Activated naive CD8-positive, alpha-beta T cell treated with anti-CD3 and anti-CD28 coated beads, Interleukin-2, amount 10 ng/mL, durations not matched to agents 7 days and 5 days (primary cell): ENCODE measurements at regions not wholly inside any gene's neighbourhood (a gene's known extent, or its start where the extent isn't known, plus 50 kb on each side); places are given as distances from the start of the nearest gene placed in this dataset.

ENCODE experiments used
- ATAC-seq: fragments of 150-1000 bp; cut with Tn5 transposase; one replicate; pipeline ENCODE4 v1.10.0; 2021; ENCODE audit warnings: low read depth, moderate library complexity
- POLR2A ChIA-PET: fragments of 350-600 bp; sonication (Branson Sonifier 250); formaldehyde crosslinking; loops from one replicate; lab custom pipeline; 2021; ENCODE audit warnings: antibody characterized with exemption; lab: Charles Lee
- DNase-seq: peaks from one replicate; pipeline ENCODE4 v3.0.0; 2021
- H3K27ac Mint-ChIP-seq: one replicate; pipeline ENCODE4 v1.8.0; 2022; ENCODE audit warnings: mild to moderate bottlenecking, mixed read lengths
- H3K27me3 Mint-ChIP-seq: one replicate; pipeline ENCODE4 v1.8.0; 2022; ENCODE audit warnings: mild to moderate bottlenecking, moderate library complexity, mixed read lengths
- H3K36me3 Mint-ChIP-seq: one replicate; pipeline ENCODE4 v1.8.0; 2021; ENCODE audit warnings: mild to moderate bottlenecking, mixed read lengths
- H3K4me1 Mint-ChIP-seq: one replicate; pipeline ENCODE4 v1.8.0; 2021; ENCODE audit warnings: mixed read lengths
- H3K4me3 Mint-ChIP-seq: one replicate; pipeline ENCODE4 v1.8.0; 2022; ENCODE audit warnings: mild to moderate bottlenecking, moderate library complexity, mixed read lengths
- H3K9me3 Mint-ChIP-seq: one replicate; pipeline ENCODE4 v1.8.0; 2021; ENCODE audit warnings: mixed read lengths

DNA sequence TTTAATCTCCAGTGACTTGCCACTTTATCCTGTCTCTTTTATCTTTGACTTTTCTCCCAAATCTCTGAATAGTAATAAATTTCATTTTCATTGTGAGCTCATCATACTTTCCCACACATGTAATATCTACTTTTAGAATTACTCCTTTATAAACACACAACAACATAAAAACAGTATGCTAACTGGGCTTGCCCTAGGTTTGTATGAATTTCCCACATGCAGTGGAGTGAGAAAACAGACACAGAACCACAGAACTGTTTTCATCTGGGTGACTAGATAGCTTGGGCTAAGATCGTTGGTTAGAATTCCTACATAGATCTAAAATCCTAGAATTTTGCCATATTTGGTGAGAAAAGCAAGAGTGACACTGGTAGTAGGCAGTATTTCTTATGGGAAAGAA lies 409.5 kb downstream of the SPRY1 start:
- no peaks in the 10 kb centered on the region for H3K4me1 Mint-ChIP-seq
- H3K36me3 Mint-ChIP-seq: no peaks in the 10 kb centered on the region
- H3K4me3 Mint-ChIP-seq: no peak overlapping the region
- no peak for DNase-seq
- no peaks in the 10 kb centered on the region for H3K9me3 Mint-ChIP-seq
- ATAC-seq: no peak
- H3K27ac Mint-ChIP-seq: no peak overlapping the region
- peaks cover 13% of the 10 kb centered on the region for H3K27me3 Mint-ChIP-seq
- POLR2A ChIA-PET: no interaction called here

DNA sequence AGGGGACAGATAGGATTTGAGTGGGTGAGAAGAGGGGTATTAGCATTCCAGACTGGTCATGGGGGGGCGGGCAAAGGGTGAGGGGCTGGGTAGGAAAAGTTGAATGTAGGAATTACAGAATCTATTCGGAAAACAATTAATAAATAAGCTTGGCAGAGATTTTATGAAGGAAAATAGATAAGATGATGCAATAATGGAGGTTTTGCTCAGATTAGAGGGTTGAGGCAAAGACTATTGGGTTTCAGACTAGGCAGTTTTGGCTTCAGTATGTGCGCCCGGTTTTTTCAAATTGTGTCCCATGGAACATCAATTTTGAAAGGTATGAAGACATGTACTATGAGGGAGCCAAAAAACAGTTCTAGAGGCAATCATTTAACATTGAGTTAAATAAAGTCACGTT lies 410.6 kb downstream of the SPRY1 start:
- DNase-seq (no peak), ATAC-seq (no peak)
- no peaks in the 10 kb centered on the region for H3K36me3 Mint-ChIP-seq
- H3K4me1 Mint-ChIP-seq: no peaks in the 10 kb centered on the region
- H3K4me3 Mint-ChIP-seq: no peak overlapping the region
- POLR2A ChIA-PET: no interaction called here
- H3K9me3 Mint-ChIP-seq: no peaks in the 10 kb centered on the region
- H3K27me3 Mint-ChIP-seq: peaks cover 19% of the 10 kb centered on the region
- H3K27ac Mint-ChIP-seq: no peak overlapping the region

DNA sequence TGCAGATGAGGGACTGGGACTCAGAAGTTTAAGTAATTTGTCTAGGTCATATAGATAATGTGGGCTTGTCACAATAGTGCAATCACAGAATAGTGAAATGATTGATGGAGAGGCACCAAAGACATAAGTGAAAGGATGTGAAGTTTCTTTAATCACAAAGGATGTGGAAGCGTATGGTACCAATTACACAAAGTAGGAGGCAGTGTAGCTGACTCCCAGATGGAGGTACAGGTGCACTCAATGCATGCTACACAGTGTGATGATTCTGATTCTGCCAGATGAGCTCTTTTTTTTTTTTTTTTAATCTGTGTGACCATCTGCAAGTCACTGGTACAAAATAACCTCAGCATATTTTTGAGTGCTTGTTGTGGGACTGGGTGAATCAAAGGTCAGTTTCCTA lies 411.3 kb downstream of the SPRY1 start:
- no peaks in the 10 kb centered on the region for H3K36me3 Mint-ChIP-seq

DNA sequence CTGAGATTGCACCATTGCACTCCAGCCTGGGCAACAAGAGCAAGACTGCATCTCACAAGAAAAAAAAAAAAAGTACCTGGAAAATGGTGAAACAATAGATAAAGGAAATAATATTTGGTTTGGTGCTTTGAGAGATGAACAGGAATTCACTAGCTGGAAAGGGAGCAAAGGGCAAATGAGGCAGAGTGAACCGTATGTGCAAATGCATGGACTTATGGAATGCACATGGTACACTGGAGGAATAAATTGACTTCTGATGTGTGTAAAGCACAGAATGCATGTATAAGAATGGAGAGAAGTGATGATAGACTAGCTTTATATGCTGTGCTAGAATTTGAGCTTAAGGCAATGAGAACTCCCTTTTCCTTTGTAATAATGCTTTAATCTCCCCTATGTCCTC lies 413.3 kb downstream of the SPRY1 start:
- POLR2A ChIA-PET: no interaction called here
- Mint-ChIP-seq H3K27ac (no peak overlapping the region), H3K9me3 (no peaks in the 10 kb centered on the region), H3K4me3 (no peak overlapping the region), H3K36me3 (no peaks in the 10 kb centered on the region), H3K4me1 (no peaks in the 10 kb centered on the region), H3K27me3 (peaks cover 12% of the 10 kb centered on the region)
- ATAC-seq: no peak
- DNase-seq: no peak

More for the DNA sequence above, 411.3 kb downstream of the SPRY1 start:
- Mint-ChIP-seq H3K9me3 (no peaks in the 10 kb centered on the region), H3K27ac (no peak overlapping the region), H3K4me1 (no peaks in the 10 kb centered on the region), H3K27me3 (peaks cover 16% of the 10 kb centered on the region), H3K4me3 (no peak overlapping the region)
- ATAC-seq (no peak), DNase-seq (no peak)
- POLR2A ChIA-PET: no interaction called here

DNA sequence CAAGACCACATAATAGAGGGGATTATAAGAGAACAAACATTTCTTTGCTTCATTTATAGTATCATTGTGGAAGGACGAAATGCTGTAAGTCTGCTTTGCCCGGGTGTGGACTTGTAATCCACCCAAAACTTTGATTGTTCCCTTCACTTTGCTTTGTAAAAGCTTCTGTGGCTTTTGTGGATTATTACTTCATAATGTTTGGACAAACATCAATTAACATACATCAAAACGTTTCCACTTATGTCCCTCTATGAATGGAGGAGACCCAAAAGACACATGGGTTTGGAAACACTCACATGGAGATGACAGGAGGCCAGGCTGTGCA lies 415.4 kb downstream of the SPRY1 start:
- no peak overlapping the region for H3K27ac Mint-ChIP-seq
- H3K9me3 Mint-ChIP-seq: no peaks in the 10 kb centered on the region
- ATAC-seq: no peak
- no peaks in the 10 kb centered on the region for H3K36me3 Mint-ChIP-seq
- POLR2A ChIA-PET: no interaction called here
- H3K27me3 Mint-ChIP-seq: peaks cover 9% of the 10 kb centered on the region
- H3K4me1 Mint-ChIP-seq: no peaks in the 10 kb centered on the region
- no peak overlapping the region for H3K4me3 Mint-ChIP-seq
- no peak for DNase-seq

DNA sequence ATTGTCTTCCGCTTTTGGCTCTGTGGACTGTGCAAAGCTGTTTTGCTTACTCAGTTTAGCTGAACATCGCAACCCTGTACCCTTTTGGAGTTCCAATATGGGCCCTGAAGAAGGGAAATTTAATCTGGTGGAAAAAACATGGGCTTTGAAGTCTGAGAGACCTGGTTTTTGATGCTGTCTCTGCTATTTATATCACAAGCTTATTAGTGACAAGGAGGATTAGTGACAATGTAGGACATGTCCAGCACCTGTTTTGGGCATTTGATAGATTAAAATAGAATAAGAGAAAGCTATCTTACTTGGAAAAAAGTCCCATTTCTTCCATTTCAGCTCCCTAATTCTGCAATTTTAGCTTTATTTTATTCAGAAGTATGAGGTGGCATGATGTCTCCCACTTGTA lies 417.3 kb downstream of the SPRY1 start:
- Mint-ChIP-seq H3K9me3 (no peaks in the 10 kb centered on the region), H3K36me3 (no peaks in the 10 kb centered on the region), H3K27ac (no peak overlapping the region), H3K27me3 (peaks cover 6% of the 10 kb centered on the region), H3K4me1 (no peaks in the 10 kb centered on the region), H3K4me3 (no peak overlapping the region)
- POLR2A ChIA-PET: no interaction called here
- ATAC-seq (no peak), DNase-seq (no peak)

DNA sequence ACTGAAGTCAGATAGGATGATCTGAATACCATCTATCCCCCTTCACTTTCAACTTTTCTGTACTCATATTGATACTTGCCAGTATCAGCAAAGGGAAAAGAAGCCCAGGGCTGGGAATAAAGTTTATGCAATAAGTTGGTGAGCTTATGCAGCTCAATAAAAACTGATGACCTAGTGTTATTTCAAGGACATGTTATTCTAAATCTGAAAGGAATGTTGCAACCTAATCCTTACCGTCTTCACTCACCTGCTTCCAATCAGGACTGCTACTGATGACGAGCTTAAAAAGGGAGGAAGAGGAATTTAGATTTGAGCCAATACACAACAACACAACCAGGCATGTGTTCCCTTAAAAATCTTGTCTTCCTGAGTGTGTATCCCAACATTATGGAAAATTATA lies 419.9 kb downstream of the SPRY1 start:
- ATAC-seq (no peak), DNase-seq (no peak)
- Mint-ChIP-seq H3K4me3 (no peak overlapping the region), H3K27me3 (peaks cover 3% of the 10 kb centered on the region), H3K27ac (no peak overlapping the region), H3K4me1 (no peaks in the 10 kb centered on the region), H3K36me3 (no peaks in the 10 kb centered on the region), H3K9me3 (no peaks in the 10 kb centered on the region)
- POLR2A ChIA-PET: no interaction called here

DNA sequence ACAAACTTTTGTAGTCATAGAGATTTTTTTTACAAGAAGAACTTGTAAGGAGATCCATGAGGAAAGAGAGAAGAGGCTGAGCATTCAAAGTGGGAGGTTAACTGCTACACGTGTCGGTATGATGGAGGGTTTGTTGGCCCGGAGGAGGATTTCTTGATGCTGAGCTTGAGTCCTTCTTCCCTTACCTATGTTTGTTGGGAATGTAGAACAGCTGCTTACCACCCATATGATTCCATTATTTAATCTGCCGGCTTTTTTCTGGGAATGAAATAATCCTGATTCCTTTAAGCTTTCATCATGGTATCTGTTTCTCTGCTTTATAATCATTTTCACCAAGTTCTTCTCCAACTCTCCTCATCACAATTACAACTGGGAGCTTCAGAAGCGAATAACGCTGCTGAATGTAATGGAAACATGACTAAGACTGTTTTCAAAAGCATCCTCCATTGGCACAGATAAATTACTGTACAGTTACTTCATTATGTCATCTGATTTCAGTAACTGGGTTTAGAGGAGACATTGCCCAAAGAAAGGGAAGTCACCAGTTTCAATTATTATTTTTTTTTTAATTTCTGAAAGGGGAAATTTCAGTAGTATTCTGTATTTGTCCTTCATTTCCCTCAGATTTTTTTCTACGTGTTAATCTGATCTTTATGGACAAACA lies 420.6 kb downstream of the SPRY1 start:
- POLR2A ChIA-PET: no interaction called here
- Mint-ChIP-seq H3K4me3 (no peak overlapping the region), H3K4me1 (no peaks in the 10 kb centered on the region), H3K9me3 (no peaks in the 10 kb centered on the region), H3K27me3 (no peaks in the 10 kb centered on the region), H3K36me3 (no peaks in the 10 kb centered on the region), H3K27ac (no peak overlapping the region)
- ATAC-seq: no peak
- DNase-seq: no peak

DNA sequence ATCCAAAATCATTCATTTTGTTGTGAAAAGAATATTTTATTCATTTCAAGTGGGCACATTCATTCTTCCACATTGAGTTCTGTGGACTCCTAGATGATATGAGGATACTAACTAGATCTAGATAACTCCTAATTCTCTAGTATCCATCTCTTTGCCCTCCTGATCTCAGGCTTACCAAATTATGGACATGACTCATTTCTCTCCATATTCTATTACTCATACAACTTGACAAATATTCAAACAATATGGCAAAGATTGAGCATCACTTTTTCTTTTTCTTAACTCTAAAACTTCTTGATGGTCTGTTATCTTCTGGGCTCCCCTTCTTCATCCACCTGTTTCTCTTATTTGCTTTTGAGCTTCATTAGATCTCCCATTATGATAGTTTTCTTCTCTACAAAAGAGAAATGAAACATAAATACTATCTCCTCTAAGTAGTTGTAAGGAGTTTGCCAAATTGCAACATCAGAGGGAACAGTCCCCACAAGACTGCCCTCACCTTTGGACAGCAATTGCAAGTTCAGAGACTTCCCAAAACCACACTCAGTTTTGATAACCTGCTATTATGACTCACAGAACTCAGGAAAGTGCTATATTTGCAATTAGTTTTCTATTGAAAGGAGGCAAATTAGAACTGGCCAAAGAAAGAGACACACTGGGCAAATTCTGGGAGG lies 422.9 kb downstream of the SPRY1 start:
- DNase-seq (no peak), ATAC-seq (no peak)
- peaks cover 4% of the 10 kb centered on the region for H3K27me3 Mint-ChIP-seq
- POLR2A ChIA-PET: no interaction called here
- no peak overlapping the region for H3K4me3 Mint-ChIP-seq
- H3K9me3 Mint-ChIP-seq: no peaks in the 10 kb centered on the region
- H3K36me3 Mint-ChIP-seq: no peaks in the 10 kb centered on the region
- no peak overlapping the region for H3K27ac Mint-ChIP-seq
- no peaks in the 10 kb centered on the region for H3K4me1 Mint-ChIP-seq

DNA sequence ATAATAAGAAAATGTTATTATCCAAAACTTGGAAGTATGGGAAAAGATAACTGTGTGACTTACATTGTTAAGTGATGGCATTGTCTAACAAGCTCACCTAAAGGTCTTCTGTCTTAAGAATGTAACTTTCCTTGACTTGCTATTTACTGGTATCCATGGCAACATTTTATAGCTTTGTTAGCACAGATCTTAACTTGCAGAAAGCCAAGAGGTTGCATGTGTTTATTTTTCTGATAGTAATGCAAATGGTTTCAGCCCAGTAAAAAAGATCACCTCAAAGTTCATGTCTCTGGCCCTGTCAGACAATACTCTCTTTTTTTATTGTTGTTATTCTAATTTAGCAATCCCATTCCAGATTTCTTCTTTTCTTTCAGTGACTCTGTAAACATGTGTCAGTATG lies 425.3 kb downstream of the SPRY1 start:
- ATAC-seq (no peak), DNase-seq (no peak)
- H3K27ac Mint-ChIP-seq: no peak overlapping the region
- H3K4me3 Mint-ChIP-seq: no peak overlapping the region
- peaks cover 16% of the 10 kb centered on the region for H3K27me3 Mint-ChIP-seq
- H3K4me1 Mint-ChIP-seq: no peaks in the 10 kb centered on the region
- POLR2A ChIA-PET: no interaction called here
- H3K36me3 Mint-ChIP-seq: no peaks in the 10 kb centered on the region
- no peaks in the 10 kb centered on the region for H3K9me3 Mint-ChIP-seq

DNA sequence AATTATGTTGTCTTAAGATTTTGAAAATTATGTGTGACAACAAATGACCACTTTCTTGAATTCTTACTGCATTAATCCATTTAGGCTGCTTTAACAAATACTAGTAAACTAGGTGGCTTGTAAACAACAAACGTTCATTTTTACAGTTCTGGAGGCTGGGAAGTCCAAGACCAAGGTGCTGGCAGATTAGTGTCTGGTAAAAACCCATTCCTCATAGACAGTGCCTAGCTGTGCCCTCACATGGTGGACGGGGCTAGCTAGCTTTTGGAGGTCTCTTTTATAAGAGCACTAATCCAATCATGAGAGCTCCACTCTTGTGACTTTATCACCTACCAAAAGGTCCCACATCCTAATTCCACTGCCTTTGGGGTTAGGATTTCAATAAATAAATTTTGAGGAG lies 425.8 kb downstream of the SPRY1 start:
- Mint-ChIP-seq H3K9me3 (no peaks in the 10 kb centered on the region), H3K4me1 (no peaks in the 10 kb centered on the region), H3K27me3 (peaks cover 16% of the 10 kb centered on the region), H3K4me3 (no peak overlapping the region), H3K27ac (no peak overlapping the region), H3K36me3 (no peaks in the 10 kb centered on the region)
- POLR2A ChIA-PET: no interaction called here
- no peak for ATAC-seq
- no peak for DNase-seq

DNA sequence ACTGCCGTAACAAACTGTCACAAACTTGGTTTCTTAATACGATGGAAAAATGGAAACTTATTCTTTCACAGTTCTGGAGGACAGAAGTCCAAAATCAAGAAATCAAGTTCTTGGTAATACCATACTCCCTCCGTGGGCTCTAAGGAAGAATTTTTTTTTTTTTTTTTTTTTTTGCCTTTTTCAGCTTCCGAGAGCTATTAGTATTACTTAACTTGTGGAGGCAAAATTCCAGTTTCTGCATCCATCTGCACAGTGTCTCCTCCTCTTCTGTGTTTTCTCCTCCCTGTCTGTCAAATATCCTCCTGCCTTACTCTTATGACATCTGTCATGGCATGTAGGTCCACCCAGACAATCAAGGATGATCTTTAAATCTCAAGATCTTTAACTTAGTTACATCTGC lies 426.6 kb downstream of the SPRY1 start:
- H3K9me3 Mint-ChIP-seq: no peaks in the 10 kb centered on the region
- no peak for DNase-seq
- no peak for ATAC-seq
- POLR2A ChIA-PET: no interaction called here
- no peaks in the 10 kb centered on the region for H3K36me3 Mint-ChIP-seq
- no peak overlapping the region for H3K4me3 Mint-ChIP-seq
- H3K4me1 Mint-ChIP-seq: no peaks in the 10 kb centered on the region
- peaks cover 18% of the 10 kb centered on the region for H3K27me3 Mint-ChIP-seq
- H3K27ac Mint-ChIP-seq: no peak overlapping the region

DNA sequence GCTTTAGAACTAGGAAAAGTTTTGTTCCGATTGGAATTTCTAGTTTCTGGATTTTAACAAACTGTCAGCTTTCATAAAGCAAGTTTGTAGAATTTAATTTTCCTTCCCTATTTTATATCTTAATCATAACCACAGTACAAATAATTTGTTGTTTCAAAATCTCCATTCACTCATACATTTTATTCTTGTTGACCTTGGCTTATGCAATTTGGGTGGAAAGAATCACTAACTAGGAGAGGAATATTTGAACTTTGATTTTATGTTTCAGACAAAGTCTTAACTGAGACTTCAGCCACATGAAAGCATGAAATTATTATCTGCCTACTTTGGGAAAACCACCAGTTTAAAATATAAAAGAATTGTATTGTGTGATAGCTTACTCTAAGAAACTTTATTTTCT lies 427.9 kb downstream of the SPRY1 start:
- H3K27ac Mint-ChIP-seq: no peak overlapping the region
- DNase-seq: no peak
- no peaks in the 10 kb centered on the region for H3K9me3 Mint-ChIP-seq
- POLR2A ChIA-PET: no interaction called here
- no peaks in the 10 kb centered on the region for H3K36me3 Mint-ChIP-seq
- H3K4me1 Mint-ChIP-seq: no peaks in the 10 kb centered on the region
- ATAC-seq: no peak
- no peak overlapping the region for H3K4me3 Mint-ChIP-seq
- peaks cover 18% of the 10 kb centered on the region for H3K27me3 Mint-ChIP-seq

DNA sequence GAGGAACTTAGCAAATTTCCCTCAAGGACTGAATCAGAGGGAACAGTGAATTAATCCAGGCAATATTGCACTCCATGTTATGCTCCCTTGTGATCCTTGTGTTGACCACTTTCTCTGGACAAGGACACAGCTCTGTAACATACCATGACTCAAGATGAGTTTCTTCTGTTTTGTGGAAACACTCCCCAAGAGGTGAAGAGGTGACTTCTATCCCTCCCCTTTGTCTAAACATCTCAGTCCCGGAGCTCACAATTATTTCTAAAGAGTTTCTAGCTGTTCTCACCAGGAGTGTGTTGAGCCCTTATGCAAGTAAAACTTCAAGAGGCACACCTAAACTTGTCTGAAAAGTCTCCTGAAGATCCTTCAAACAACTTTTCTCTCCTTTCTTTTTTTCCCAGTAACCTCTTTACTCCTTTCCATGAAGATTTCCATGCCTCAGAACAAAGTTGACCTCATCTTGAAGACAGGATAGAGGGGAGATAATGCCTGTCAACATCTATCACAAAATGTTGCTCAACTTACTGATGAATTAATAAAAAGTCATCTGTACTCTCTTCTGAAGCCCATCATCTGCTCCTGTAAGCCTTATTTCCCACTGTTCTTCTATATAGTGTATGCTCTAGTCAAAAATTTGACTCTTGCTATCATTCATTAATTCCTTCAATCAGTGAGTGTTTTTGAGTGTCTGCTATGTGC lies 429.1 kb downstream of the SPRY1 start:
- POLR2A ChIA-PET: no interaction called here
- peaks cover 18% of the 10 kb centered on the region for H3K27me3 Mint-ChIP-seq

More for the DNA sequence above, 429.1 kb downstream of the SPRY1 start:
- ATAC-seq (no peak), DNase-seq (no peak)
- no peak overlapping the region for H3K27ac Mint-ChIP-seq
- H3K4me1 Mint-ChIP-seq: no peaks in the 10 kb centered on the region
- H3K4me3 Mint-ChIP-seq: no peak overlapping the region
- H3K36me3 Mint-ChIP-seq: no peaks in the 10 kb centered on the region
- H3K9me3 Mint-ChIP-seq: no peaks in the 10 kb centered on the region
